GM23338 (cell line): ENCODE measurements at regions not wholly inside any gene's neighbourhood (a gene's known extent, or its start where the extent isn't known, plus 50 kb on each side); places are given as distances from the start of the nearest gene placed in this dataset.

Experiments
- ATAC-seq: fragments of 200-7000 bp; cut with Tn5 transposase; 3 replicates; pipeline ENCODE4 v1.9.1; 2020
- DNase-seq: peaks from one replicate; pipeline ENCODE4 v3.0.0-alpha.2; 2015; ENCODE audit warnings: low spot score
- H2AFZ ChIP-seq: fragments of 200-600 bp; sonication (generic); 2 replicates; pipeline ENCODE4 v1.8.0; 2016; ENCODE audit warnings: antibody characterized with exemption, mild to moderate bottlenecking, moderate library complexity
- H3F3A ChIP-seq: fragments of 200-600 bp; sonication (generic); replicated peaks from 2 replicates; pipeline ENCODE4 v1.8.0; 2017; ENCODE audit warnings: antibody characterized with exemption, mixed run types, low read depth
- H3K27ac ChIP-seq: fragments of 200-600 bp; sonication (generic); 2 replicates; pipeline ENCODE4 v1.6.1; 2016; ENCODE audit warnings: low read depth
- H3K27me3 ChIP-seq: fragments of 200-600 bp; sonication (generic); 2 replicates; pipeline ENCODE4 v1.8.0; 2016; ENCODE audit warnings: mild to moderate bottlenecking, mixed run types, moderate library complexity; ENCODE audit not compliant: insufficient read depth
- H3K36me3 ChIP-seq: fragments of 200-600 bp; sonication (generic); 2 replicates; pipeline ENCODE4 v1.8.0; 2016; ENCODE audit warnings: mild to moderate bottlenecking; ENCODE audit not compliant: insufficient read depth
- H3K4me1 ChIP-seq: fragments of 200-600 bp; sonication (generic); 2 replicates; pipeline ENCODE4 v1.8.0; 2016; ENCODE audit warnings: mild to moderate bottlenecking, moderate library complexity; ENCODE audit not compliant: insufficient read depth
- H3K4me2 ChIP-seq: fragments of 200-600 bp; sonication (generic); 2 replicates; pipeline ENCODE4 v1.7.1; 2017; ENCODE audit warnings: mixed run types
- H3K4me3 ChIP-seq: fragments of 200-600 bp; sonication (generic); 2 replicates; pipeline ENCODE4 v1.6.1; 2016; ENCODE audit warnings: mixed run types
- H3K79me2 ChIP-seq: fragments of 200-600 bp; sonication (generic); replicated peaks from 2 replicates; pipeline ENCODE4 v1.8.0; 2017; ENCODE audit warnings: mild to moderate bottlenecking; ENCODE audit not compliant: insufficient read depth
- H3K9me2 ChIP-seq: fragments of 200-600 bp; sonication (generic); 2 replicates; pipeline ENCODE4 v1.8.0; 2017; ENCODE audit not compliant: insufficient read depth
- H4K20me1 ChIP-seq: fragments of 200-600 bp; sonication (generic); replicated peaks from 2 replicates; pipeline ENCODE4 v1.8.0; 2017; ENCODE audit warnings: mild to moderate bottlenecking; ENCODE audit not compliant: insufficient read depth
- H3K27ac Mint-ChIP-seq: 2 replicates; pipeline ENCODE4 v1.8.0; 2020; ENCODE audit warnings: inconsistent platforms, mild to moderate bottlenecking, moderate library complexity, mixed read lengths
- H3K27me3 Mint-ChIP-seq: 3 replicates; pipeline ENCODE4 v1.8.0; 2022; ENCODE audit warnings: low read depth, mild to moderate bottlenecking, moderate library complexity, mixed read lengths, inconsistent platforms; ENCODE audit not compliant: insufficient read depth, poor library complexity
- H3K36me3 Mint-ChIP-seq: 3 replicates; pipeline ENCODE4 v1.8.0; 2021; ENCODE audit warnings: low read depth, mild to moderate bottlenecking, inconsistent platforms, moderate library complexity, mixed read lengths
- H3K4me1 Mint-ChIP-seq: 3 replicates; pipeline ENCODE4 v1.8.0; 2020; ENCODE audit warnings: mild to moderate bottlenecking, inconsistent platforms, mixed read lengths
- H3K4me3 Mint-ChIP-seq: 3 replicates; pipeline ENCODE4 v1.8.0; 2021; ENCODE audit warnings: moderate library complexity, mild to moderate bottlenecking, inconsistent platforms, mixed read lengths
- H3K9me3 Mint-ChIP-seq: 3 replicates; pipeline ENCODE4 v1.8.0; 2020; ENCODE audit warnings: moderate library complexity, mild to moderate bottlenecking, inconsistent platforms, mixed read lengths
- CTCF ChIP-seq, 2 experiments: fragments of 200-600 bp in 1 of 2; sonication (generic) in 1 of 2; conservative IDR thresholded peaks; 2 replicates each; pipeline versions ENCODE4 v1.5.1 to v1.6.1; 2016 to 2017; ENCODE audit warnings: antibody characterized with exemption in 2 of 2, low read depth in 2 of 2, mild to moderate bottlenecking in 2 of 2, moderate library complexity in 1 of 2
- ETS1 ChIP-seq: IDR thresholded peaks from 2 replicates; pipeline ENCODE4 v1.6.1; 2016; ENCODE audit warnings: antibody characterized with exemption
- EZH2 ChIP-seq: fragments of 200-600 bp; sonication (generic); IDR thresholded peaks from one replicate; pipeline ENCODE4 v1.8.0; 2017; ENCODE audit warnings: antibody characterized with exemption, mild to moderate bottlenecking, low read depth; ENCODE audit not compliant: unreplicated experiment
- JUNB ChIP-seq: IDR thresholded peaks from one replicate; pipeline ENCODE4 v1.6.1; 2016; ENCODE audit warnings: antibody characterized with exemption; ENCODE audit not compliant: unreplicated experiment
- NANOG ChIP-seq: IDR thresholded peaks from 2 replicates; pipeline ENCODE4 v1.6.1; 2016; ENCODE audit warnings: antibody characterized with exemption, borderline replicate concordance
- POLR2AphosphoS5 ChIP-seq: IDR thresholded peaks from 2 replicates; pipeline ENCODE4 v1.6.1; 2016; ENCODE audit warnings: antibody characterized with exemption, low read depth
- REST ChIP-seq: IDR thresholded peaks from one replicate; pipeline ENCODE4 v1.6.1; 2018; ENCODE audit warnings: antibody characterized with exemption; ENCODE audit not compliant: unreplicated experiment
- ZNF114 ChIP-seq: fragments of 250-450 bp; sonication (Bioruptor Pico); IDR thresholded peaks from 2 replicates; pipeline ENCODE4 v1.5.0; 2020; ENCODE audit warnings: mild to moderate bottlenecking, moderate library complexity
- ZNF331 ChIP-seq: fragments of 250-450 bp; sonication (Bioruptor Pico); IDR thresholded peaks from 2 replicates; pipeline ENCODE4 v1.5.0; 2020; ENCODE audit warnings: low read depth, mild to moderate bottlenecking, moderate library complexity
- ZNF462 ChIP-seq: fragments of 250-450 bp; sonication (Bioruptor Pico); IDR thresholded peaks from 2 replicates; pipeline ENCODE4 v1.5.0; 2020; ENCODE audit warnings: mild to moderate bottlenecking, moderate library complexity

GRCh38 chr9:104326912-104327311 is 177.2 kb upstream of the OR13F1 start:
- no peaks in the 10 kb centered on the region for H3K79me2 ChIP-seq
- DNase-seq (no peak), ATAC-seq (no peak)
- no peaks in the 10 kb centered on the region for H3K4me1 ChIP-seq
- H3K27ac ChIP-seq = no peak overlapping the region
- no peaks in the 10 kb centered on the region for H3K36me3 ChIP-seq
- Mint-ChIP-seq H3K27ac (no peak overlapping the region), H3K4me1 (peaks cover 3% of the 10 kb centered on the region; the same call in 2 of the 3 replicates), H3K27me3 (no peaks in the 10 kb centered on the region), H3K36me3 (no peaks in the 10 kb centered on the region), H3K9me3 (no peaks in the 10 kb centered on the region), H3K4me3 (no peak overlapping the region)
- no peak overlapping the region for H3K4me2 ChIP-seq
- H3K27me3 ChIP-seq = no peaks in the 10 kb centered on the region
- no peak overlapping the region for H3K4me3 ChIP-seq
- H2AFZ ChIP-seq = no peak overlapping the region
- TF ChIP-seq REST (no peak), EZH2 (no peak), ZNF462 (CRISPR knock-in tag) (no peak), POLR2AphosphoS5 (no peak), ZNF114 (CRISPR knock-in tag) (no peak), JUNB (no peak), CTCF (conservative IDR thresholded peaks at IDR 0.05; ENCODE audit: low read depth in 2 of 2) (no peak), ZNF331 (CRISPR knock-in tag) (no peak), ETS1 (no peak), NANOG (no peak)
- H4K20me1 ChIP-seq = no peaks in the 10 kb centered on the region
- H3F3A ChIP-seq = no peaks in the 10 kb centered on the region
- no peaks in the 10 kb centered on the region; the same call in 1 of the 2 replicates for H3K9me2 ChIP-seq
